ENCODE measurements at regions not wholly inside any gene's neighbourhood (a gene's known extent, or its start where the extent isn't known, plus 50 kb on each side); places are given as distances from the start of the nearest gene placed in this dataset.

GRCh38 chr6:113403966-113404595 is 453.1 kb upstream of the MARCKS start:
- H3K4me1 ChIP-seq (ENCODE audit: low read length): no peaks in the 10 kb centered on the region
- no peaks in the 10 kb centered on the region for H3K9me3 ChIP-seq (replicated peaks; ENCODE audit: insufficient read depth, low read length)
- TF ChIP-seq EZH2 (optimal IDR thresholded peaks at IDR 0.05; ENCODE audit: low read depth, low read length) (no peak), EZH2phosphoT487 (IDR thresholded peaks at IDR 0.05; ENCODE audit: low read length) (no peak), CTCF (IDR thresholded peaks at IDR 0.05; ENCODE audit: low read length) (no peak)
- no peak overlapping the region for H3K27ac ChIP-seq (ENCODE audit: low read length)
- no peak overlapping the region for H3K4me2 ChIP-seq (ENCODE audit: low read depth, low read length)
- H3K79me2 ChIP-seq (ENCODE audit: low read length): no peaks in the 10 kb centered on the region
- H2AFZ ChIP-seq (ENCODE audit: low read length): no peak overlapping the region
- H3F3A ChIP-seq (ENCODE audit: insufficient read depth, low read length): no peaks in the 10 kb centered on the region
- H3K36me3 ChIP-seq (replicated peaks; ENCODE audit: insufficient read depth, low read length): no peaks in the 10 kb centered on the region
- H3K27me3 ChIP-seq (replicated peaks; ENCODE audit: insufficient read depth, low read length): no peaks in the 10 kb centered on the region
- H3K4me3 ChIP-seq (ENCODE audit: low read length): no peak overlapping the region
- H4K20me1 ChIP-seq (ENCODE audit: insufficient read depth, low read length): no peaks in the 10 kb centered on the region
- no peak overlapping the region for H3K9ac ChIP-seq (ENCODE audit: low read length)
- H3K9me2 ChIP-seq (replicated peaks; ENCODE audit: insufficient read depth, low read length): no peaks in the 10 kb centered on the region
- no peak for DNase-seq

DNA sequence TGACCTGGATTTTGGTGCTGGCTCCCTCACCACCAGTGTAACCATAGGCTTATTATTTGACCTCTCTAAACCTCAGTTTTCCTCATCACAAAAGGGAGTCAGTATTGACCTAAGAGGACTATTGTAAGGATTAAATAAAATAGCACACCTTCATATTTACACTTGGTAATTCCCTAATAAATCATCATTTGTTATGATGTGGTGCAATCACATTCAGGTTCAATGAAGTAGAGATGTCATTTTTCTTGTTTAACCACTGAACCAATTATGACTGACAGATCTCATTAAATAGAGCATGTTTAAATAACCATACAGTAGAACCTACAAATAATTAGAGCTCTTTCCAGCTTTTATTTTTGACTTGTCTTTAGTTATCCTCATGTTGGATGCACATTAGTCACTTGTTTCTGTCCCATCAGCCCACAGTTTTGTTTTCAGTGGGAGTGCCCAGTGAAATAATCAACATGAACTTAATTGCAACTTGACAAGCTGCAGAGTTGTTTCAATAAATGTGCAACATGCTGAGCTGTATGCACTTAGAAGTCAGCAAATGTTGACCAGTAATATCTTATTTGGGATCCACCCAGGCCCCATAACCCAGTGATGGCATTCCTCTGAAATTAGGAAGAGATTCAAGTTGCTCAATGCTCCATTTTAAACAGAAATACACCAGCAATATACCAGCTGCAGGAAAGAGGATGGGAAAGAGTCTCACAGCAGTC is 451.7 kb upstream of the MARCKS start:
- H2AFZ ChIP-seq (ENCODE audit: low read length): no peak overlapping the region
- no peaks in the 10 kb centered on the region for H3K36me3 ChIP-seq (replicated peaks; ENCODE audit: insufficient read depth, low read length)
- H3K27me3 ChIP-seq (replicated peaks; ENCODE audit: insufficient read depth, low read length): no peaks in the 10 kb centered on the region
- no peaks in the 10 kb centered on the region for H3K9me3 ChIP-seq (replicated peaks; ENCODE audit: insufficient read depth, low read length)
- no peak overlapping the region for H3K9ac ChIP-seq (ENCODE audit: low read length)
- no peak for DNase-seq
- no peaks in the 10 kb centered on the region for H3K4me1 ChIP-seq (ENCODE audit: low read length)
- H3K79me2 ChIP-seq (ENCODE audit: low read length): no peaks in the 10 kb centered on the region
- H3K27ac ChIP-seq (ENCODE audit: low read length): no peak overlapping the region
- no peak overlapping the region for H3K4me2 ChIP-seq (ENCODE audit: low read depth, low read length)
- no peaks in the 10 kb centered on the region for H4K20me1 ChIP-seq (ENCODE audit: insufficient read depth, low read length)
- H3K4me3 ChIP-seq (ENCODE audit: low read length): no peak overlapping the region
- no peak for TF ChIP-seq EZH2phosphoT487 (IDR thresholded peaks at IDR 0.05; ENCODE audit: low read length)
- no peak for TF ChIP-seq CTCF (IDR thresholded peaks at IDR 0.05; ENCODE audit: low read length)
- no peak for TF ChIP-seq EZH2 (optimal IDR thresholded peaks at IDR 0.05; ENCODE audit: low read depth, low read length)
- no peaks in the 10 kb centered on the region for H3F3A ChIP-seq (ENCODE audit: insufficient read depth, low read length)
- no peaks in the 10 kb centered on the region for H3K9me2 ChIP-seq (replicated peaks; ENCODE audit: insufficient read depth, low read length)

DNA sequence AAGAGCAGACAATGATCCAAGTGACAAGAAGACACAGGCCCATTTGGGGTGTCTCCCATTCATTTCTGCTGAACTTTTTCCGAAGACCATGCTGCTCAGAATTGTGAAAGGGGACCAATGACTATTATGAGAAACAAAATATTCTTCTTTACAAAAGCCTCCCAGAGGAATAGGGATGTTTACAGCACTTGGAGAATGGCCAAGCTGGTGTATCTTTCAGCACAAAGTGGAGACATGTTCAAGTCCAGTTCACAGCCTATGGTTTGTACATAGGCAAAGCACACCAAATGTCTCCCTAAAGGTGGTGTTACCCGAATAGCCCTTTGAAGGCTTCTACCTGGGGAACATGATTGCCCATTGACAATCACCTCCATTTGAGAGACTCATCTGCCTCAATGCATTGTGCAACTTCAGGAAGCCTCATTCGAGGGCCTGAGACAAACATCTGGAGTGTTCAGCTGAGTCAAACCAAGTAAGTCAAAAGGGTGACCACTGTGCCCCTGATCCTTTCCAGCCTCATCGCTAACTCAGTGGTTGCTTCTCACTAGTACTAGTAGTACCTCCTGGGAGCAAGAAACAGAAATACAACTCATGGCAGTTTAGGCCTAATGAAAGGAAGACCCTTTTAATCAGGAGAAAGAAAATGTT is 451.0 kb upstream of the MARCKS start:
- Histone ChIP-seq H2AFZ (ENCODE audit: low read length) (no peak overlapping the region), H3K9me3 (replicated peaks; ENCODE audit: insufficient read depth, low read length) (no peaks in the 10 kb centered on the region), H3K27me3 (replicated peaks; ENCODE audit: insufficient read depth, low read length) (no peaks in the 10 kb centered on the region), H3F3A (ENCODE audit: insufficient read depth, low read length) (no peaks in the 10 kb centered on the region), H3K4me1 (ENCODE audit: low read length) (no peaks in the 10 kb centered on the region), H3K9ac (ENCODE audit: low read length) (no peak overlapping the region), H3K79me2 (ENCODE audit: low read length) (no peaks in the 10 kb centered on the region), H4K20me1 (ENCODE audit: insufficient read depth, low read length) (no peaks in the 10 kb centered on the region), H3K27ac (ENCODE audit: low read length) (no peak overlapping the region), H3K36me3 (replicated peaks; ENCODE audit: insufficient read depth, low read length) (no peaks in the 10 kb centered on the region), H3K9me2 (replicated peaks; ENCODE audit: insufficient read depth, low read length) (no peaks in the 10 kb centered on the region), H3K4me2 (ENCODE audit: low read depth, low read length) (no peak overlapping the region), H3K4me3 (ENCODE audit: low read length) (no peak overlapping the region)
- TF ChIP-seq EZH2 (optimal IDR thresholded peaks at IDR 0.05; ENCODE audit: low read depth, low read length) (no peak), CTCF (IDR thresholded peaks at IDR 0.05; ENCODE audit: low read length) (no peak), EZH2phosphoT487 (IDR thresholded peaks at IDR 0.05; ENCODE audit: low read length) (no peak)
- DNase-seq: no peak

Measured in MM.1S (cell line).